Esophagus squamous epithelium (tissue), 5 donors: ENCODE measurements at regions not wholly inside any gene's neighbourhood (a gene's known extent, or its start where the extent isn't known, plus 50 kb on each side); places are given as distances from the start of the nearest gene placed in this dataset.

Experiments used
- DNase-seq: peaks from one replicate; lab custom pipeline; 2025; lab: John Stamatoyannopoulos, UW
- H3K27ac ChIP-seq, 4 donors: fragments of 200-600 bp; sonication (generic); one replicate each; pipeline ENCODE4 v1.5.1; 2016 to 2019; ENCODE audit warnings: mild to moderate bottlenecking in 1 of 4
- H3K27me3 ChIP-seq, 4 donors: fragments of 200-600 bp; sonication (generic); 1 replicate in 3 of 4; 2 replicates in 1 of 4; pipeline versions ENCODE4 v1.5.1 to v1.6.0; 2017 to 2021; ENCODE audit warnings: antibody characterized with exemption in 1 of 4
- H3K36me3 ChIP-seq, 3 donors: fragments of 200-600 bp; sonication (generic); one replicate each; pipeline ENCODE4 v1.5.1; 2016 to 2019
- H3K4me1 ChIP-seq, 3 donors: fragments of 200-600 bp; sonication (generic); one replicate each; pipeline ENCODE4 v1.5.1; 2017 to 2019
- H3K4me3 ChIP-seq, 4 donors: fragments of 200-600 bp; sonication (generic); 1 replicate in 3 of 4; 2 replicates in 1 of 4; pipeline ENCODE4 v1.5.1; 2016 to 2019; ENCODE audit warnings: mild to moderate bottlenecking in 2 of 4, moderate library complexity in 1 of 4
- H3K9me3 ChIP-seq, 3 donors: fragments of 200-600 bp; sonication (generic); one replicate each; pipeline ENCODE4 v1.5.1; 2016 to 2019
- CTCF ChIP-seq, 6 experiments: fragments of 450-650 bp in 4 of 6; fragments of 200-600 bp in 2 of 6; sonication (generic) in 2 of 6; IDR thresholded peaks; one replicate each; pipeline ENCODE4 v1.5.1; 2016 to 2019; ENCODE audit warnings: antibody characterized with exemption in 6 of 6, mild to moderate bottlenecking in 4 of 6, moderate library complexity in 4 of 6
- POLR2A ChIP-seq, 4 donors: fragments of 450-650 bp; IDR thresholded peaks; one replicate each; pipeline ENCODE4 v1.6.1; 2017; ENCODE audit warnings: antibody characterized with exemption in 4 of 4, mild to moderate bottlenecking in 4 of 4, moderate library complexity in 3 of 4
- WGBS, 2 donors: methylation state at CpG; one replicate each; pipeline ENCODE4 v1.1.5; 2018; 5-methylcytosine and 5-hydroxymethylcytosine counted together
- intact Hi-C: fragments of 100-400 bp; cut with DNase I; formaldehyde crosslinking; loops from one replicate; pipeline ENCODE4 v1.15.0; 2022
- donor health status: DM: yes; HTN: yes; CAD: no.

GRCh38 chr2:9087121-9087681, 83.7 kb upstream of the MBOAT2 start:
- Histone ChIP-seq H3K4me1 (peaks cover 0 to 9% (median 0%) of the 10 kb centered on the region in 3 donors), H3K27ac (no peak overlapping the region), H3K27me3 (no peaks in the 10 kb centered on the region), H3K4me3 (no peak overlapping the region), H3K9me3 (no peaks in the 10 kb centered on the region), H3K36me3 (no peaks in the 10 kb centered on the region)
- TF ChIP-seq POLR2A (IDR thresholded peaks at IDR 0.05) (no peak), CTCF (IDR thresholded peaks at IDR 0.05) (no peak)
- no peak for DNase-seq
- WGBS, 2 donors = 34 to 46% methylated on average over 6 of the region's 6 CpGs
- intact Hi-C loops = no loop called here

GRCh38 chr2:9086465-9086864, 83.0 kb upstream of the MBOAT2 start:
- Histone ChIP-seq H3K36me3 (no peaks in the 10 kb centered on the region), H3K4me1 (peaks cover 0 to 9% (median 0%) of the 10 kb centered on the region in 3 donors), H3K4me3 (no peak overlapping the region), H3K27me3 (no peaks in the 10 kb centered on the region), H3K9me3 (no peaks in the 10 kb centered on the region), H3K27ac (peak overlapping the region in 1 of 4 donors; percentile 2)
- WGBS, 2 donors = 73 to 80% methylated on average over 7 of the region's 7 CpGs
- intact Hi-C loops = no loop called here
- TF ChIP-seq POLR2A (IDR thresholded peaks at IDR 0.05) (no peak), CTCF (IDR thresholded peaks at IDR 0.05) (no peak)
- no peak for DNase-seq

GRCh38 chr2:9085353-9085752, 81.9 kb upstream of the MBOAT2 start:
- intact Hi-C loops = no loop called here
- Histone ChIP-seq H3K36me3 (no peaks in the 10 kb centered on the region), H3K9me3 (no peaks in the 10 kb centered on the region), H3K27ac (no peak overlapping the region), H3K27me3 (no peaks in the 10 kb centered on the region), H3K4me1 (peaks cover 0 to 9% (median 0%) of the 10 kb centered on the region in 3 donors), H3K4me3 (no peak overlapping the region)
- no peak for TF ChIP-seq CTCF (IDR thresholded peaks at IDR 0.05)
- TF ChIP-seq POLR2A (IDR thresholded peaks at IDR 0.05) = no peak
- DNase-seq = no peak
- WGBS, 2 donors = 89 to 96% methylated on average over 2 of the region's 2 CpGs

GRCh38 chr2:9083287-9083686, 79.8 kb upstream of the MBOAT2 start:
- Histone ChIP-seq H3K27ac (no peak overlapping the region), H3K4me1 (peaks cover 0 to 9% (median 0%) of the 10 kb centered on the region in 3 donors), H3K36me3 (no peaks in the 10 kb centered on the region), H3K4me3 (no peak overlapping the region), H3K27me3 (no peaks in the 10 kb centered on the region), H3K9me3 (no peaks in the 10 kb centered on the region)
- WGBS, 2 donors = 71 to 75% methylated on average over 2 to 3 of the region's 3 CpGs
- no peak for DNase-seq
- no peak for TF ChIP-seq POLR2A (IDR thresholded peaks at IDR 0.05)
- no peak for TF ChIP-seq CTCF (IDR thresholded peaks at IDR 0.05)
- intact Hi-C loops = no loop called here

- Histone ChIP-seq H3K27me3 (no peaks in the 10 kb centered on the region), H3K36me3 (no peaks in the 10 kb centered on the region), H3K27ac (no peak overlapping the region), H3K4me1 (peaks cover 0 to 9% (median 0%) of the 10 kb centered on the region in 3 donors), H3K9me3 (no peaks in the 10 kb centered on the region), H3K4me3 (no peak overlapping the region)
- DNase-seq = no peak
- intact Hi-C loops = no loop called here
- TF ChIP-seq CTCF (IDR thresholded peaks at IDR 0.05) = no peak
- TF ChIP-seq POLR2A (IDR thresholded peaks at IDR 0.05) = no peak
These were observed 78.7 kb upstream of the MBOAT2 start for GRCh38 chr2:9082158-9082557.
